IPS-20b (cell line): ENCODE measurements at regions not wholly inside any gene's neighbourhood (a gene's known extent, or its start where the extent isn't known, plus 50 kb on each side); places are given as distances from the start of the nearest gene placed in this dataset.

Experiments
- H3K27ac ChIP-seq: one replicate; pipeline ENCODE4 v1.5.1; 2013; ENCODE audit warnings: low read length
- H3K27me3 ChIP-seq: 2 replicates; pipeline ENCODE4 v1.6.1; 2013; ENCODE audit warnings: mild to moderate bottlenecking, low read length, inconsistent platforms; ENCODE audit not compliant: insufficient read depth
- H3K36me3 ChIP-seq: 2 replicates; pipeline ENCODE4 v1.6.1; 2013; ENCODE audit warnings: low read depth, mild to moderate bottlenecking, inconsistent platforms, low read length, moderate library complexity; ENCODE audit not compliant: insufficient read depth
- H3K4me1 ChIP-seq: 2 replicates; pipeline ENCODE4 v1.6.1; 2013; ENCODE audit warnings: mild to moderate bottlenecking, control low read depth, inconsistent platforms, low read length, moderate library complexity; ENCODE audit not compliant: insufficient read depth
- H3K4me3 ChIP-seq: 2 replicates; pipeline ENCODE4 v1.5.1; 2013; ENCODE audit warnings: mild to moderate bottlenecking, low read length, inconsistent platforms
- H3K9ac ChIP-seq: 2 replicates; pipeline ENCODE4 v1.6.1; 2013; ENCODE audit warnings: low read depth, mild to moderate bottlenecking, inconsistent platforms, low read length, moderate library complexity
- H3K9me3 ChIP-seq: 2 replicates; pipeline ENCODE4 v1.6.1; 2013; ENCODE audit warnings: mild to moderate bottlenecking, low read depth, low read length, inconsistent platforms; ENCODE audit not compliant: insufficient read depth

DNA sequence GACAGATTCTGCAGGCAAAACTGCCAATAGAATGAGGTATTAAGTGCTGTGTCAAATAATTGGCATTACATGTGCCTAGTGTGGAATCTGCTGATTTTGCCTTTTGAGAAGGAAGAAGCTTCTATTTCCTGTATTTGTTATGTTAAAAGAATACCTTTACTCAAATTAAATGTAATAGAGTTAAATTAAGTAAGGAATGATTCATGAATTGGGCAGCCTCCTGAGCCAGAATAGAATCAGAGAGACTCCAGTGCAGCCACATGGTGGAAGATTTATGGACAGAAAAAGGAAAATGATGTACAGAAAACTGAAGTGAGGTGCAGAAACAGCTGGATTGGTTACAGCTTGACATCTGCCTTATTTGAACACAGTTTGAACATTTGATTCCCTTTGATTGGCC, 464.4 kb upstream of the SEMA6A start:
- H3K4me3 ChIP-seq, result no peak overlapping the region
- H3K27me3 ChIP-seq, result no peaks in the 10 kb centered on the region
- no peaks in the 10 kb centered on the region for H3K9me3 ChIP-seq
- no peaks in the 10 kb centered on the region for H3K36me3 ChIP-seq
- no peak overlapping the region for H3K9ac ChIP-seq
- H3K27ac ChIP-seq, result no peak overlapping the region
- H3K4me1 ChIP-seq, result peaks cover 18% of the 10 kb centered on the region; the same call in 1 of the 2 replicates

GRCh38 chr5:117027384-117027783, 452.8 kb upstream of the SEMA6A start:
- Histone ChIP-seq H3K36me3 (no peaks in the 10 kb centered on the region), H3K9ac (no peak overlapping the region), H3K27me3 (no peaks in the 10 kb centered on the region), H3K27ac (no peak overlapping the region), H3K9me3 (no peaks in the 10 kb centered on the region), H3K4me3 (no peak overlapping the region), H3K4me1 (no peaks in the 10 kb centered on the region)

GRCh38 chr5:117020999-117021398, 446.4 kb upstream of the SEMA6A start:
- Histone ChIP-seq H3K27me3 (no peaks in the 10 kb centered on the region), H3K27ac (no peak overlapping the region), H3K9me3 (no peaks in the 10 kb centered on the region), H3K4me1 (peaks cover 2% of the 10 kb centered on the region), H3K4me3 (no peak overlapping the region), H3K9ac (no peak overlapping the region), H3K36me3 (no peaks in the 10 kb centered on the region)

- Histone ChIP-seq H3K27ac (no peak overlapping the region), H3K4me1 (no peaks in the 10 kb centered on the region; the same call in 1 of the 2 replicates), H3K9me3 (no peaks in the 10 kb centered on the region; the same call in 1 of the 2 replicates), H3K4me3 (no peak overlapping the region), H3K36me3 (no peaks in the 10 kb centered on the region), H3K27me3 (no peaks in the 10 kb centered on the region), H3K9ac (no peak overlapping the region)
These were observed 438.8 kb upstream of the SEMA6A start for GRCh38 chr5:117013280-117013877.

GRCh38 chr5:117010574-117010973, 436.0 kb upstream of the SEMA6A start:
- Histone ChIP-seq H3K9me3 (no peaks in the 10 kb centered on the region; the same call in 1 of the 2 replicates), H3K9ac (no peak overlapping the region), H3K36me3 (no peaks in the 10 kb centered on the region), H3K27me3 (no peaks in the 10 kb centered on the region), H3K27ac (no peak overlapping the region), H3K4me1 (no peaks in the 10 kb centered on the region), H3K4me3 (no peak overlapping the region)

DNA sequence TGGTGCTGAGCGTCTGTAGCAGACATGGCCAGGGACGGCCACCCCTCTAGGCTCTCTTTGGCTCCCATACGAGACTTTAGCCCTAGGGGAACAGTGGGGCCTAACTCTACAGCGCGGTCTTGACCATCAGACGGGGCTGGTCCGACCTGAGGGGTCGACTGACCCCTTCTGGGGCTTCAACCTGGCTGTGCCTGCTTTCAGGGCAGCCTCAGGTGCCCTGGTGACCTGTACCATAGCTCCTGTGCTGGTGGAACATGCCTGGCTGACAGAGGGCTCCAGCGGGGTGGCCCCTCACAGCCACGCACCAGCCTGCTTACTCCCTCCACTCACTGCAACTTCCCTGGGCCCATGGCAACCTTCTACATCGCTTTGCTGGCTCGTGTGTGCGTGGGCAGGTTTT, 423.4 kb upstream of the SEMA6A start:
- H3K4me1 ChIP-seq, result no peaks in the 10 kb centered on the region
- H3K9me3 ChIP-seq, result peaks cover 9% of the 10 kb centered on the region
- no peaks in the 10 kb centered on the region for H3K36me3 ChIP-seq
- H3K27me3 ChIP-seq, result no peaks in the 10 kb centered on the region
- H3K27ac ChIP-seq, result no peak overlapping the region
- no peak overlapping the region for H3K9ac ChIP-seq
- H3K4me3 ChIP-seq, result no peak overlapping the region

GRCh38 chr5:116992681-116993080, 418.1 kb upstream of the SEMA6A start:
- Histone ChIP-seq H3K27ac (no peak overlapping the region), H3K4me3 (no peak overlapping the region), H3K9ac (no peak overlapping the region), H3K36me3 (no peaks in the 10 kb centered on the region), H3K27me3 (no peaks in the 10 kb centered on the region), H3K9me3 (no peaks in the 10 kb centered on the region), H3K4me1 (no peaks in the 10 kb centered on the region)

DNA sequence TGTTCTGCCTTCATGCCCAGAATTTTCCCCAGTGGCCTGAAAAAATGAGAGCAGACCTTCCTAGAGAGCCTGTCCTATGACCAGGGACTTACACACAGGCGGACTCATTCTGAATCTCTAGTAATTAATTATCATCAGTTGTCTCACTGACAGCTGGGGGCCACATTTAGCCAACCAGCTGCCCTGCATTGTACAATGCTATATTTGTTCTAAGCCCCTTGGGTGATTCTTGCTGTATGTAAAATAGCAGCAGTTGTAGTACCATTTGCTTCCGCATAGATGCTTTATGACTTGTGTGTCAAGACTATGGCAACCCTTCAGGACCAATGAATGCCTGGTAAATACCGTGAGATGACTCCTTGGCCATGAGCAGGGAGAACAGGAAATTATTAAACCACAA, 415.4 kb upstream of the SEMA6A start:
- Histone ChIP-seq H3K27me3 (no peaks in the 10 kb centered on the region), H3K4me1 (no peaks in the 10 kb centered on the region), H3K36me3 (no peaks in the 10 kb centered on the region), H3K27ac (no peak overlapping the region), H3K4me3 (no peak overlapping the region), H3K9ac (no peak overlapping the region), H3K9me3 (no peaks in the 10 kb centered on the region)

- Histone ChIP-seq H3K27ac (no peak overlapping the region), H3K4me3 (no peak overlapping the region), H3K4me1 (no peaks in the 10 kb centered on the region), H3K36me3 (no peaks in the 10 kb centered on the region), H3K27me3 (no peaks in the 10 kb centered on the region), H3K9ac (no peak overlapping the region), H3K9me3 (no peaks in the 10 kb centered on the region)
These were observed 407.4 kb upstream of the SEMA6A start for GRCh38 chr5:116982035-116982434.

- no peaks in the 10 kb centered on the region for H3K36me3 ChIP-seq
- H3K4me3 ChIP-seq, result no peak overlapping the region
- H3K9ac ChIP-seq, result no peak overlapping the region
- no peaks in the 10 kb centered on the region for H3K4me1 ChIP-seq
- H3K9me3 ChIP-seq, result no peaks in the 10 kb centered on the region
- H3K27me3 ChIP-seq, result no peaks in the 10 kb centered on the region
- no peak overlapping the region for H3K27ac ChIP-seq
These were observed 406.0 kb upstream of the SEMA6A start for GRCh38 chr5:116980581-116980980.

- Histone ChIP-seq H3K4me1 (no peaks in the 10 kb centered on the region), H3K27me3 (no peaks in the 10 kb centered on the region), H3K9ac (no peak overlapping the region), H3K9me3 (peaks cover 6% of the 10 kb centered on the region; the same call in 1 of the 2 replicates), H3K36me3 (no peaks in the 10 kb centered on the region), H3K4me3 (no peak overlapping the region), H3K27ac (no peak overlapping the region)
These were observed 402.1 kb upstream of the SEMA6A start for GRCh38 chr5:116976767-116977166.

DNA sequence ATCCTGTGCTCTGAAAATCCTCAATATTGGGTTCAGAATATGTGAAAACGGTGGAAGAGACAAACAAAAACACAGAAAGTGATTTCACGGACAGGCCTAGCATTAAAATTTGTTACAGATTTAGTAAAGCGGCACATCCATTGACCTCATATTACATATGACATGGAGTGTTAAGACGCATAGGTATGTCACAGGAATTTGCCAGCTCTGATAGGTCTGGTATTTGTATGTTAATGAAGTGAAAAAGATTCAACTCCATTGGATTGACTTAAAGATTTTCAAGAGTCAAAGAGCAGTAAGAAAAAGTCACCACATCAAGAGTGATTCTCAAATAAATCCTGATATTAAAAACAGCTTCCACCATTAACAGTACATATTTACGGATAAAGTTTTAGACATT, 396.5 kb upstream of the SEMA6A start:
- H3K27ac ChIP-seq, result no peak overlapping the region
- no peak overlapping the region for H3K4me3 ChIP-seq
- H3K4me1 ChIP-seq, result peaks cover 6% of the 10 kb centered on the region; the same call in 1 of the 2 replicates
- H3K27me3 ChIP-seq, result no peaks in the 10 kb centered on the region
- no peak overlapping the region for H3K9ac ChIP-seq
- H3K9me3 ChIP-seq, result peaks cover 12% of the 10 kb centered on the region; the same call in 1 of the 2 replicates
- no peaks in the 10 kb centered on the region for H3K36me3 ChIP-seq
